Endothelial cell of umbilical vein (primary cell): ENCODE measurements at regions not wholly inside any gene's neighbourhood (a gene's known extent, or its start where the extent isn't known, plus 50 kb on each side); places are given as distances from the start of the nearest gene placed in this dataset.

Experiments used
- BruUV-seq: library from RNA; stranded (reverse); fragments of 400-500 nt; replicated peaks from 2 replicates; lab custom pipeline; 2021; lab: Mats Ljungman, UMichigan
- CTCF ChIA-PET: fragments of 300-600, 350-600 bp; sonication (Branson Sonifier 250); formaldehyde crosslinking; loops from one replicate; lab custom pipeline; 2021; ENCODE audit warnings: antibody characterized with exemption, inconsistent platforms; lab: Charles Lee
- POLR2A ChIA-PET: fragments of 300-600, 350-600 bp; sonication (Branson Sonifier 250); formaldehyde crosslinking; loops from one replicate; lab custom pipeline; 2021; ENCODE audit warnings: antibody characterized with exemption, inconsistent platforms; lab: Charles Lee
- DNase-seq: peaks from one replicate; pipeline ENCODE4 v3.0.0-alpha.2; 2011; ENCODE audit warnings: low read depth, low spot score
- FAIRE-seq: peaks from 2 replicates; lab custom pipeline; 2011; peaks lifted over from hg19 to GRCh38; lab: Jason Lieb, UNC
- H2AFZ ChIP-seq: 2 replicates; pipeline ENCODE4 v1.6.0; 2012; ENCODE audit warnings: low read depth, low read length, control low read depth, inconsistent platforms
- H3K27ac ChIP-seq: 2 replicates; pipeline ENCODE4 v1.5.1; 2011; ENCODE audit warnings: low read depth, mild to moderate bottlenecking, control low read depth, low read length, moderate library complexity; ENCODE audit not compliant: insufficient read depth
- H3K27me3 ChIP-seq, 2 experiments: 2 replicates each; pipeline versions ENCODE4 v1.6.0 to v1.6.1; 2011; ENCODE audit warnings: low read length in 2 of 2, mixed read lengths in 1 of 2; ENCODE audit not compliant: control insufficient read depth in 2 of 2, insufficient read depth in 2 of 2
- H3K36me3 ChIP-seq, 2 experiments: 2 replicates in 1 of 2; 3 replicates in 1 of 2; pipeline ENCODE4 v1.5.1; 2011; ENCODE audit warnings: low read length in 2 of 2, mild to moderate bottlenecking in 1 of 2, moderate library complexity in 1 of 2; ENCODE audit not compliant: control insufficient read depth in 2 of 2, insufficient read depth in 2 of 2; ENCODE audit errors: extremely low read depth in 1 of 2
- H3K4me1 ChIP-seq: 3 replicates; pipeline ENCODE4 v1.5.1; 2011; ENCODE audit warnings: mild to moderate bottlenecking, low read length; ENCODE audit not compliant: control insufficient read depth, insufficient read depth; ENCODE audit errors: extremely low read depth
- H3K4me2 ChIP-seq: 2 replicates; pipeline ENCODE4 v1.6.1; 2011; ENCODE audit warnings: low read length, control low read depth, mixed read lengths; ENCODE audit not compliant: insufficient read depth
- H3K4me3 ChIP-seq, 3 experiments: fragments of 200-600 bp in 1 of 3; sonication (generic), shearing (Covaris generic) in 1 of 3; replicated peaks in 1 of 3; 2 replicates each; pipeline ENCODE4 v1.5.1; 2011 to 2016; ENCODE audit warnings: control low read depth in 3 of 3, low read length in 3 of 3, mild to moderate bottlenecking in 2 of 3, inconsistent platforms in 1 of 3, low read depth in 1 of 3, moderate library complexity in 1 of 3; ENCODE audit not compliant: insufficient read depth in 1 of 3
- H3K79me2 ChIP-seq: 2 replicates; pipeline ENCODE4 v1.6.0; 2012; ENCODE audit warnings: low read length, inconsistent platforms; ENCODE audit not compliant: control insufficient read depth, insufficient read depth
- H3K9ac ChIP-seq: replicated peaks from 2 replicates; pipeline ENCODE3; 2011; ENCODE audit warnings: low read length, control low read depth; ENCODE audit not compliant: insufficient read depth; ENCODE audit errors: extremely low read depth
- H3K9me1 ChIP-seq: replicated peaks from 3 replicates; pipeline ENCODE4 v1.6.0; 2011; ENCODE audit warnings: mild to moderate bottlenecking, low read length; ENCODE audit not compliant: control insufficient read depth, insufficient read depth; ENCODE audit errors: extremely low read depth
- H3K9me3 ChIP-seq: replicated peaks from 2 replicates; pipeline ENCODE4 v1.5.1; 2012; ENCODE audit warnings: low read length, inconsistent platforms; ENCODE audit not compliant: control insufficient read depth, insufficient read depth
- H4K20me1 ChIP-seq: replicated peaks from 2 replicates; pipeline ENCODE3; 2011; ENCODE audit warnings: mild to moderate bottlenecking, low read length; ENCODE audit not compliant: control insufficient read depth, insufficient read depth; ENCODE audit errors: extremely low read depth
- CTCF ChIP-seq, 2 donors: IDR thresholded peaks; 1 replicate in 1 of 2; 2 replicates in 1 of 2; pipeline ENCODE4 v1.5.1; 2011; ENCODE audit warnings: low read length in 2 of 2, mild to moderate bottlenecking in 2 of 2, moderate library complexity in 2 of 2, control low read depth in 1 of 2, inconsistent platforms in 1 of 2, low read depth in 1 of 2; ENCODE audit not compliant: insufficient read depth in 1 of 2; ENCODE audit errors: extremely low read depth in 1 of 2
- EZH2 ChIP-seq: IDR thresholded peaks from 2 replicates; pipeline ENCODE4 v1.6.1; 2012; ENCODE audit warnings: borderline replicate concordance, low read depth, mild to moderate bottlenecking, moderate library complexity, low read length, inconsistent platforms; ENCODE audit not compliant: severe bottlenecking
- FOS ChIP-seq: IDR thresholded peaks from 2 replicates; pipeline ENCODE4 v1.6.1; 2011; ENCODE audit warnings: mild to moderate bottlenecking, low read length, moderate library complexity, borderline replicate concordance; ENCODE audit not compliant: insufficient read depth
- GATA2 ChIP-seq: IDR thresholded peaks from 2 replicates; pipeline ENCODE4 v1.7.0; 2011; ENCODE audit warnings: low read depth, mild to moderate bottlenecking, moderate library complexity, mixed read lengths, low read length; ENCODE audit not compliant: insufficient read length, insufficient read depth
- JUN ChIP-seq: IDR thresholded peaks from 2 replicates; pipeline ENCODE4 v1.6.1; 2011; ENCODE audit warnings: borderline replicate concordance, low read depth; ENCODE audit not compliant: insufficient read length, insufficient read depth
- MAX ChIP-seq: IDR thresholded peaks from 2 replicates; pipeline ENCODE4 v1.6.1; 2011; ENCODE audit not compliant: insufficient read depth, insufficient read length
- MYC ChIP-seq: IDR thresholded peaks from one replicate; pipeline ENCODE4 v1.6.1; 2011; ENCODE audit warnings: mild to moderate bottlenecking, low read depth, low read length
- POLR2A ChIP-seq: IDR thresholded peaks from 2 replicates; pipeline ENCODE4 v1.6.1; 2012; ENCODE audit warnings: low read depth, mild to moderate bottlenecking, control low read depth, low read length
- POLR2AphosphoS5 ChIP-seq: IDR thresholded peaks from 2 replicates; pipeline ENCODE4 v1.6.1; 2012; ENCODE audit warnings: low read depth, mild to moderate bottlenecking, control low read depth, low read length, moderate library complexity; ENCODE audit not compliant: insufficient read depth
- dilution Hi-C: fragments of 300-500 bp; cut with MboI; formaldehyde crosslinking; loops from one replicate; pipeline ENCODE4 v1.15.0; 2019; ENCODE audit warnings: low sequenced_read_pairs; ENCODE audit not compliant: extremely low pct_ligation_motif_present
- intact Hi-C: fragments of 100-400 bp; cut with micrococcal nuclease; formaldehyde crosslinking; loops from one replicate; pipeline ENCODE4 v1.10.0; 2022

GRCh38 chr21:41613533-41613909, 105.6 kb upstream of the TMPRSS2 start:
- H3K4me1 ChIP-seq: no peaks in the 10 kb centered on the region
- intact Hi-C loops: loop anchor here (1.0 kb wide), 1 partner anchor 504 kb away; no protein-coding TSS in a partner anchor

More at GRCh38 chr21:41613533-41613909, 105.6 kb upstream of the TMPRSS2 start:
- no TSS peak for BruUV-seq
- H4K20me1 ChIP-seq: no peaks in the 10 kb centered on the region
- no peak overlapping the region for H3K4me3 ChIP-seq
- no peaks in the 10 kb centered on the region for H3K36me3 ChIP-seq
- H3K27me3 ChIP-seq: peaks cover 0 to 2% of the 10 kb centered on the region in 2 experiments
- H3K9me3 ChIP-seq: no peaks in the 10 kb centered on the region
- dilution Hi-C loops: no loop called here
- no peak overlapping the region for H3K27ac ChIP-seq
- CTCF ChIA-PET: interaction anchor here (0.9 to 3.0 kb wide), 12 partner anchors 10 to 503 kb away, joined by 3 to 94 read pairs (median 6); no protein-coding TSS in a partner anchor
- H3K9ac ChIP-seq: no peak overlapping the region
- no peak overlapping the region for H2AFZ ChIP-seq
- no peaks in the 10 kb centered on the region for H3K79me2 ChIP-seq
- H3K4me2 ChIP-seq: no peak overlapping the region
- POLR2A ChIA-PET: no interaction called here
- no peak for DNase-seq
- H3K9me1 ChIP-seq: no peaks in the 10 kb centered on the region
- FAIRE-seq: no peak
- TF ChIP-seq CTCF (IDR thresholded peaks at IDR 0.05; ENCODE audit: extremely low read depth in 1 of 2, insufficient read depth in 1 of 2, low read depth in 1 of 2, low read length in 2 of 2) (no peak), GATA2 (no peak), MAX (no peak), POLR2A (no peak), POLR2AphosphoS5 (no peak), FOS (no peak), MYC (no peak), EZH2 (no peak), JUN (no peak)
